ENCODE measurements at regions not wholly inside any gene's neighbourhood (a gene's known extent, or its start where the extent isn't known, plus 50 kb on each side); places are given as distances from the start of the nearest gene placed in this dataset.
"Not testable (repeated sequence)": the region's sequence is repeated elsewhere in the genome, so short reads cannot be mapped to it uniquely, and the experiment has no call there.

- DNase-seq: no peak
Measured at GRCh38 chr1:222233444-222234158, 314.3 kb downstream of the HHIPL2 start.

DNA sequence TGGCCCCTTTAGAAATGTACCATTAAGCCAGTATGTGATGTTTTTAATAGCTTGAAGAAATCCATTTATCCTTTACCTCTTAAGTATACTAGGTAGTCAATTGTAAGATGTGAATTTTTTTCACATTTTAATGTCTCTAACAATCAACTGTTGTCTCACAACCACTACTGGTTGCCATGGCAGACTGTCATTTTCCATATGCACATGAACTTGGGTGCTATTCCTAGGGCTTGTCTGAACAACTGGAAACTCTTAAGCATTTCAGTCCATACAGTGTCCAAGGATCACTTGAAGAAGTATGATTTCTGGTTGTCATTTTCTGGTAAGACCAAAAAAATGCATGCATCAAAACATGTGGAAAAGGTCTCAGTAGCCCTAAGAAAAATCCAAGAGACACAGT is 315.1 kb downstream of the HHIPL2 start:
- DNase-seq: no peak

DNA sequence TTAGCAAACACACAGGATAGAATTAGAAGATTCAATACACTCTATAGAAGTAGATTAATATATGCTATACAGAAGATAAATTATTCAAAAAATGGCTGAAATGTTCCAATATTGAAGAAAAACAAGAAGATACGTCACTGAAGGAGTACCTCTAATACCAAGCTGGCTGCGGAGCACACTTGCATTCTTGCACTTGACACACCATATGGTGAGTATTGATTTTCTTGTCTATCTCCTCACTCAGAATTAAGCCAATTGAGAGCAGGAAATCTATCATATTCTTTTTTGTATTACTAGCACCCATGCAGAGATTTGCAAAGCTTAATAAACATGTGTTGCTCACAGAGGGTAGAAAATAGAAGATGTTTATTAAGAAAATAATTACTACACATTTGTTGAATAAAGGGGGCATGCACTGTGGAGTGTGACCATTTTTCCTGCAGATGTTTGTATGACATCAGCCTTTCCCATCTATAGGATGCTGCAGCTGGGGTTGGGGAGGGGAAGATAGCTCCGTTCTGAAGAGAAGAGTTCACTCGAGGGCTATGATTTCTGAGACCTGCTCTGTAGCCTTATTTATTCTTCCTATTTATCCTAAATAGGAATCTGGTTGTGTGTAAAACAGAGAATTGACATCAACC is 318.1 kb downstream of the HHIPL2 start:
- DNase-seq: no peak

- no peak for DNase-seq
Measured at GRCh38 chr1:222225316-222225691, 322.6 kb downstream of the HHIPL2 start.

GRCh38 chr1:222224636-222225315 is 323.1 kb downstream of the HHIPL2 start:
- DNase-seq: no peak

DNA sequence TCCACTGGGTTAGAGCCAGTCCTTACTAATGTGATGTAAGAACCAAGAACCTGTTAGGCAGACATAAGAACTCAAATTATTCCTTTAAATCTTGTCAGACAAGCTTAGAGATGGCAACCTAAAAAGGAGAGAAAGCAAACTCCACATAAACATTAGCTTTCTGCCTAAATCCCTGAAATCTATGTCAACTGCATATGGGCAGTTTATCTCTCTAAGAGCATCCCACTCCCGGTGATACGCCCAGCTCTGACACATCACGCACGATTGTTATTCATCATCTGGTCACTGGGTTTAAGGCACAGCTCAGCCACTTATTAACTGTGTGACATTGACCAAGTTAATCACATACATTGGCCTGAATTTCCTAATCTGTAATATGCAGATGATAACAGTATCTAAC is 323.7 kb downstream of the HHIPL2 start:
- DNase-seq: no peak

- DNase-seq: no peak
Measured at GRCh38 chr1:222223010-222223409, 324.9 kb downstream of the HHIPL2 start.

GRCh38 chr1:222216255-222216754 is 331.6 kb downstream of the HHIPL2 start:
- no peak for DNase-seq

- DNase-seq: no peak
Measured at GRCh38 chr1:222210776-222211175, 337.1 kb downstream of the HHIPL2 start.

DNA sequence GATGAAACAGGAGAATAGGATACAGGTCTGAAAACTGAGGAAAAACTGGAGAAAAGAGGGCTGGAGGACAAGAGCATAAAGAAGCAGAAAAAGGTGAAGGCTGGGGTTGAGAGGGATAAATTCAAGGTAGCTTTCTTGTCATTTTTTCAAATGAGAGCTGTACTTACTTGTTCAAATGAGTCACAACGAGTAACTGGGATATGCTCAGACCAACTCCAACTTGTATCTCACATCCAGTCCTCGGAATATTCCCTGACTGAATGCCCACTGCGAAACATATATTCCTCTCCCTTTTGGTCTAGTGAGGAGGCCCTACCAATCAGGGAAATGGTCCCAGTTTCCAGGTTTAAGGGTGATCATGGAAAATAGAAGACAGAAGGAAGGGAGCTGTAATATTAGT is 343.4 kb downstream of the HHIPL2 start:
- no peak for DNase-seq

DNA sequence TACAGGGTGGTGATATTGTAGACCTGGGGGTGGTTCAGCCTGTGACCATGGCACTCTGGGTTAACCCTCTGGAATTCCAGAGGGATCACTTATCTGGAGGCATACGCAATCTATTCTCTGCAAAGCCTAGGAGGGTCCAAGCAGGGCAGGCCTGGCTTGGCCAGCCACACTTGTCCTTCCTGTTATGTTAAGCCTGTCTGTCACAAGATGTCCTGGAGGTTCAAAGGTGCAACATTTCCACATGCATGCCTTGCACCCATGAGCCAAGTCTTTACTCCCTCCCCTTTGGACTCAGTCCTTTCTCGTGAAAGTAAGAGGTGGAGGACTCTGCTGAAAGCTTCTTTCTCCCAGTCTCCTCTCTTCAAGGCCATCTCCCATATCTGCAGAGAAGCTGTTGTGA is 345.1 kb downstream of the HHIPL2 start:
- DNase-seq: no peak

DNA sequence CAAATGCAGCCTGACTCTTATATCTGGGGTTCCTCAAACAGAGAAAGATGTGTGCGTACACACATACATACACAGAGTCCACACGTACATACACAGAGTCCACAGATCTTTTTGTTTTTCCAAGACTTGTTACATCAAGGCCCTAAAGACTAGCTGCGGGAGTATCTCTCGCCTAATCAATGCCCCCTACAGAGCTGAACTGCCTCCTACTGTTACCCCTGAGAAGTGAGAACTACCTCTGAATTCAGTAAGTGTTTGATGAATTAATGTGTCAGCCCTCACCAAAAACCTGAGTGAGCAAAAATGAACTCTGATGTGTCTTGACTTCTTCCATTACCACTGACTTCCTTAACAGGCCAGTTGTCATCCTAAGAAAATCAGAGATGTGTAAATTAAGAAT is 351.2 kb downstream of the HHIPL2 start:
- no peak for DNase-seq

DNA sequence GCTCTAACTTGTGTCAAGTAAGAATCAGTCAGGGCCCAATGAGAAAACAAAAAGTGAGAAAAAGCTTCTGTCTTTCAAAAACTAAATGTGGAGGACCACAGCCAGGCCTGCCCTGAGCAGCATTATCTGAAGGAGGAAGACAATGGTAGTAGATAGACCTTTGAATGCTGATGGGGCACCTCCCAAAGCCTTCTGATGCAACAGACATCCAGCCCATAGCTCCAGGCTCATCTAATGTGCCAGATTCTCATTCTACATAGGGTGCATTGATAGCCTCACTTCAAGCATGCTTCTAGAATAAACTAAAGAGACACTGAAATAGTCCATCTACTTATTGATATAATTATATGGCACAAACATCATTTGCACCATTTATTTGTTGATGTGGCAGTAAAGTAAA is 351.6 kb downstream of the HHIPL2 start:
- no peak for DNase-seq

GRCh38 chr1:222195857-222196256 is 352.0 kb downstream of the HHIPL2 start:
- DNase-seq: no peak

DNA sequence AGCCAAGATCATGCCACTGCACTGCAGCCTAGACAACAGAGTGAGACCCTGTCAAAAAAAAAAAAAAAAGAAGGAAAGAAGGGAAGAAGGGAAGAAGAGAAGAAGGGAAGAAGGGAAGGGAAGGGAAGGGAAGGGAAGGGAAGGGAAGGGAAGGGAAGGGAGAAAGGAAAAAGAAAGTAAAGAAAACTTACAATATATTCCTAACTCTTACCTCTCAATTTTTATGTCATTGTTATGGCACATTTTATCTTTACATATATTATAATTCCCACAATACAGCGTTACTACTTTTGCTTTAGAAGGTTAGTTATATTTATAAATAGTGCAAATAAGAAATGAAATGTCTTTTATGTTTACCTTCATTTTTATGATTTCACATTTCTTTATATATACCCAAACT is 358.7 kb downstream of the HHIPL2 start:
- no peak for DNase-seq

- DNase-seq: no peak
Measured at GRCh38 chr1:222187566-222188332, 360.2 kb downstream of the HHIPL2 start.

- no peak for DNase-seq
Measured at GRCh38 chr1:222182641-222183040, 365.3 kb downstream of the HHIPL2 start.

- no peak for DNase-seq
Measured at GRCh38 chr1:222181191-222181590, 366.7 kb downstream of the HHIPL2 start.

- not testable (repeated sequence) for DNase-seq
Measured at GRCh38 chr1:222177496-222177895, 370.4 kb downstream of the HHIPL2 start.

DNA sequence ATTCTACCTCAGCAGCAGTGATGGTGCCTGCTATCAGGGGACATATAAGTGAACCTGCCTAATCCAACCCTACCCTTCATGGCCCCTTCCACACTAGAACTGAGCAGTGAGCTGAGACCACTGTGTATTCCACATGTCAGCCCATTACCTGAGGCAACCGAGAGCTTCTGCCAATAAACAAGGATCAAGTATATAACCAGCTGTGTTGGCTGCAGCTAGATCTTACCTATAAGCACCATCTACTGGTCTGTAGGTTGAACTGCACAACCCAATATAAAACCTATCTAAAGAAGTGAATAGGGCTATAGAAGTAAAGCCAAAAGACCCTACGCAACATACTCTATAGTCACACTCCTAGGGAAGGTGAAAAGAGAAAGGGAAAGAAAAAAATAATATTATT is 376.9 kb downstream of the HHIPL2 start:
- no peak for DNase-seq

DNA sequence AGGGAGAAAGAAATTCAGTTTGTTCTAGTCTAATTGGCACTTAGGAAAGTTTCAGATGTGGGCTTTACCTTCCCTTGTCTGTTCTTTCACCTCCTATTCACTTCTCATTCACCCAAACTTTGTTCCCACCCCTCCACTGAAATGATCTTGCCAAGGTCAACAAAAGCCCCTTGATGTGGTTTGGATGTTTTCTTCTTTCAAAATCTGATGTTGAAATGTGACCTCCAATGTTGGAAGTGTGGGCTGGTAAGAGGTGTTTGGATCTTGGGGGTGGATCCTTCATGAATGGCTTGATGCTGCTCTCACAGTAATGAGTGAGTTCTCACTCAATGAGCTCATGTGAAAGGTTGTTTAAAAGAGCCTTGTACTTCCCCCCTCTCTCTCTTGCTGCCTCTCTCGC is 379.3 kb downstream of the HHIPL2 start:
- DNase-seq: no peak

GRCh38 chr1:222167896-222168295 is 380.0 kb downstream of the HHIPL2 start:
- no peak for DNase-seq

DNA sequence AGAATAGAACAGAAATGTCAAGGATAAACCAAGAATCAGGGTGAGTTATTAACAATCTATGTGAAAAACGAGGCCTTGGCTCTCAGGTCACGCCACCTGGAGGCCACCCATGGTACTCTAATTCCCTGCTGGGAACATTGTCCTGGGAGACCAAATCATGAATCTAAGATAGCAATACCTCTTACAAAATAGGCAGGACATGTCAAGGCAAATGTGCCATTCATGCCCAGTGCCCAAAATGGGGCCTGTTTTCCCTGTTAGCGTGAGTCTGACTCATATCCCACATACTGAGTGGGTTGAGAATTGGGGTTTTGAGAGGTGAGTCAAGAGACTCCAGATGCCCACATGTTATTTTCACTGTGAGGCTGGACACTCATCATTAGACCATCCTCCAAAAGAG is 380.8 kb downstream of the HHIPL2 start:
- no peak for DNase-seq
